Pancreas (tissue), 10 donors: ENCODE measurements at regions not wholly inside any gene's neighbourhood (a gene's known extent, or its start where the extent isn't known, plus 50 kb on each side); places are given as distances from the start of the nearest gene placed in this dataset.

ENCODE experiments used
- ATAC-seq, 4 donors: fragments of 200-7000 bp; cut with Tn5 transposase; one replicate each; pipeline versions ENCODE4 v1.8.0 to v1.9.1; 2020; ENCODE audit warnings: mild to moderate bottlenecking in 4 of 4, moderate library complexity in 4 of 4
- DNase-seq, 6 donors: peaks; one replicate each; pipeline ENCODE4 v3.0.0-alpha.2; 2020
- FAIRE-seq: peaks from 2 replicates; lab custom pipeline; 2012; peaks lifted over from hg19 to GRCh38; lab: Jason Lieb, UNC
- H3K27ac ChIP-seq, 4 donors: fragments of 200-600 bp; sonication (generic); 1 replicate in 3 of 4; 2 replicates in 1 of 4; pipeline versions ENCODE4 v1.5.0 to v1.8.0; 2020
- H3K27me3 ChIP-seq, 4 donors: fragments of 200-600 bp; one replicate each; pipeline ENCODE4 v1.8.0; 2021
- H3K36me3 ChIP-seq, 3 donors: fragments of 200-600 bp; sonication (generic) in 1 of 3; one replicate each; pipeline versions ENCODE4 v1.5.0 to v1.8.0; 2020 to 2021
- H3K4me1 ChIP-seq, 3 donors: fragments of 200-600 bp; one replicate each; pipeline ENCODE4 v1.8.0; 2021
- H3K4me3 ChIP-seq, 4 donors: fragments of 200-600 bp; sonication (generic) in 2 of 4; one replicate each; pipeline versions ENCODE4 v1.5.0 to v1.8.0; 2020 to 2021
- H3K9me3 ChIP-seq, 4 donors: fragments of 200-600 bp; one replicate each; pipeline ENCODE4 v1.8.0; 2021
- CTCF ChIP-seq, 4 donors: fragments of 200-600 bp; sonication (generic) in 3 of 4; IDR thresholded peaks; one replicate each; pipeline versions ENCODE4 v1.5.0 to v1.8.0; 2021; ENCODE audit warnings: antibody characterized with exemption in 4 of 4
- WGBS, 2 donors: extraction: QIAGEN DNeasy Blood & Tissue Kit; methylation state at CpG; one replicate each; pipeline ENCODE4 v1.1.7; 2013; 5-methylcytosine and 5-hydroxymethylcytosine counted together
- intact Hi-C, 3 donors: fragments of 100-400 bp; cut with DNase I; formaldehyde crosslinking; loops; one replicate each; pipeline versions ENCODE4 v1.11.1 to v1.14.2; 2022
- donor health status: healthy with polysubstance abuse.
- donor health status: DM: no; HTN: no; CAD: no; lungs with moderate emphysema.
- donor health status: DM: no; HTN: no; CAD: no.
- donor health status: control.
- donor health status: control.
- donor health status: Bipolar disorder and iron deficiency.
- donor health status: DM: yes; HTN: yes; CAD: no.
- donor health status: DM: no; HTN: no; CAD: no.
- donor health status: DM: no; HTN: no; CAD: no.
- donor health status: DM: yes; HTN: yes; CAD: no.

- no peaks in the 10 kb centered on the region for H3K4me1 ChIP-seq
- intact Hi-C loops, result no loop called here
- DNase-seq (no peak), ATAC-seq (no peak), FAIRE-seq (no peak)
- H3K36me3 ChIP-seq, result no peaks in the 10 kb centered on the region
- no peak overlapping the region for H3K27ac ChIP-seq
- no peak overlapping the region for H3K4me3 ChIP-seq
- H3K9me3 ChIP-seq, result no peaks in the 10 kb centered on the region
- H3K27me3 ChIP-seq, result no peaks in the 10 kb centered on the region
- no peak for TF ChIP-seq CTCF (IDR thresholded peaks at IDR 0.05)
Measured at GRCh38 chr10:84078771-84079170, 60.5 kb upstream of the GHITM start.

GRCh38 chr10:84084342-84084741 lies 55.0 kb upstream of the GHITM start:
- 41 to 82% methylated on average over 3 of the region's 3 CpGs for WGBS, 2 donors
- DNase-seq (no peak), FAIRE-seq (no peak), ATAC-seq (peak in 2 of 4 donors; percentile 24 to 50)
- Histone ChIP-seq H3K4me3 (no peak overlapping the region), H3K9me3 (no peaks in the 10 kb centered on the region), H3K36me3 (no peaks in the 10 kb centered on the region), H3K27me3 (no peaks in the 10 kb centered on the region), H3K27ac (no peak overlapping the region), H3K4me1 (no peaks in the 10 kb centered on the region)
- intact Hi-C loops, result no loop called here
- TF ChIP-seq CTCF (IDR thresholded peaks at IDR 0.05), result no peak

GRCh38 chr10:84087202-84087601 lies 52.1 kb upstream of the GHITM start:
- H3K4me3 ChIP-seq, result no peak overlapping the region
- H3K36me3 ChIP-seq, result no peaks in the 10 kb centered on the region
- 80 to 90% methylated on average over 1 of the region's 1 CpG for WGBS, 2 donors
- H3K27me3 ChIP-seq, result no peaks in the 10 kb centered on the region
- TF ChIP-seq CTCF (IDR thresholded peaks at IDR 0.05), result no peak
- H3K27ac ChIP-seq, result no peak overlapping the region
- ATAC-seq (no peak), DNase-seq (no peak), FAIRE-seq (no peak)
- no peaks in the 10 kb centered on the region for H3K9me3 ChIP-seq
- no peaks in the 10 kb centered on the region for H3K4me1 ChIP-seq
- intact Hi-C loops, result no loop called here

- H3K36me3 ChIP-seq, result no peaks in the 10 kb centered on the region
- H3K4me3 ChIP-seq, result no peak overlapping the region
- TF ChIP-seq CTCF (IDR thresholded peaks at IDR 0.05), result no peak
- DNase-seq, result no peak
- intact Hi-C loops, result no loop called here
- peak in 1 of 4 donors; percentile 45 for ATAC-seq
- H3K27me3 ChIP-seq, result no peaks in the 10 kb centered on the region
- no peak for FAIRE-seq
- 6 to 9% methylated on average over 2 of the region's 2 CpGs for WGBS, 2 donors
- H3K27ac ChIP-seq, result no peak overlapping the region
- H3K9me3 ChIP-seq, result no peaks in the 10 kb centered on the region
- no peaks in the 10 kb centered on the region for H3K4me1 ChIP-seq
Measured at GRCh38 chr10:84088626-84089025, 50.7 kb upstream of the GHITM start.

GRCh38 chr10:84089162-84089561 lies 50.1 kb upstream of the GHITM start:
- Histone ChIP-seq H3K36me3 (no peaks in the 10 kb centered on the region), H3K4me3 (no peak overlapping the region), H3K9me3 (no peaks in the 10 kb centered on the region), H3K27me3 (no peaks in the 10 kb centered on the region), H3K4me1 (no peaks in the 10 kb centered on the region), H3K27ac (no peak overlapping the region)
- no peak for TF ChIP-seq CTCF (IDR thresholded peaks at IDR 0.05)
- 45 to 57% methylated on average over 2 of the region's 2 CpGs for WGBS, 2 donors
- intact Hi-C loops, result no loop called here
- ATAC-seq (no peak), FAIRE-seq (no peak), DNase-seq (no peak)
